Caco-2 (cell line): ENCODE measurements at regions not wholly inside any gene's neighbourhood (a gene's known extent, or its start where the extent isn't known, plus 50 kb on each side); places are given as distances from the start of the nearest gene placed in this dataset.

Experiments
- BruUV-seq: library from RNA; stranded (reverse); fragments of 400-500 nt; replicated peaks from 2 replicates; lab custom pipeline; 2021; lab: Mats Ljungman, UMichigan
- CTCF ChIA-PET: fragments of 300-600 bp; sonication (Branson Sonifier 250); formaldehyde crosslinking; loops from one replicate; lab custom pipeline; 2022; ENCODE audit warnings: antibody characterized with exemption; lab: Charles Lee
- POLR2A ChIA-PET: fragments of 300-600 bp; sonication (Branson Sonifier 250); formaldehyde crosslinking; loops from one replicate; lab custom pipeline; 2022; ENCODE audit warnings: antibody characterized with exemption; lab: Charles Lee
- DNase-seq, 2 experiments: peaks; one replicate each; pipeline versions ENCODE4 v3.0.0 to v3.0.0-alpha.2; 2020 to 2022
- H3K27me3 ChIP-seq: replicated peaks from 2 replicates; pipeline ENCODE4 v1.6.0; 2011; ENCODE audit warnings: low read length; ENCODE audit not compliant: control insufficient read depth, insufficient read depth
- H3K36me3 ChIP-seq: 2 replicates; pipeline ENCODE4 v1.5.1; 2011; ENCODE audit warnings: low read length; ENCODE audit not compliant: control insufficient read depth, insufficient read depth
- H3K4me1 ChIP-seq: fragments of 250-450 bp; sonication (Bioruptor Pico); 2 replicates; pipeline ENCODE4 v1.5.1; 2020; ENCODE audit warnings: mild to moderate bottlenecking
- H3K4me3 ChIP-seq: 2 replicates; pipeline ENCODE4 v1.5.1; 2011; ENCODE audit warnings: low read depth, mild to moderate bottlenecking, control low read depth, low read length
- H3K9me3 ChIP-seq: fragments of 250-450 bp; sonication (Bioruptor Pico); 2 replicates; pipeline ENCODE4 v1.5.1; 2020; ENCODE audit warnings: mild to moderate bottlenecking, moderate library complexity
- H3K27ac Mint-ChIP-seq: one replicate; pipeline ENCODE4 v1.8.0; 2022; ENCODE audit warnings: mixed read lengths; ENCODE audit not compliant: unreplicated experiment
- H3K27me3 Mint-ChIP-seq: one replicate; pipeline ENCODE4 v1.8.0; 2022; ENCODE audit warnings: mixed read lengths; ENCODE audit not compliant: insufficient read depth, unreplicated experiment
- H3K36me3 Mint-ChIP-seq: one replicate; pipeline ENCODE4 v1.8.0; 2022; ENCODE audit warnings: mild to moderate bottlenecking, mixed read lengths; ENCODE audit not compliant: insufficient read depth, unreplicated experiment
- H3K4me1 Mint-ChIP-seq: one replicate; pipeline ENCODE4 v1.8.0; 2022; ENCODE audit warnings: low read depth, mixed read lengths; ENCODE audit not compliant: unreplicated experiment
- H3K4me3 Mint-ChIP-seq: one replicate; pipeline ENCODE4 v1.8.0; 2022; ENCODE audit warnings: mild to moderate bottlenecking, moderate library complexity, mixed read lengths; ENCODE audit not compliant: unreplicated experiment
- H3K9me3 Mint-ChIP-seq: one replicate; pipeline ENCODE4 v1.8.0; 2022; ENCODE audit warnings: mixed read lengths; ENCODE audit not compliant: unreplicated experiment
- intact Hi-C: fragments of 100-400 bp; cut with micrococcal nuclease; formaldehyde crosslinking; loops from one replicate; pipeline ENCODE4 v1.10.0; 2022; ENCODE audit not compliant: unreplicated experiment
- TF ChIP-seq, protein P1 (sequence below), 2 experiments: fragments of 200-600 bp in 1 of 2; IDR thresholded peaks; 1 replicate in 1 of 2; 2 replicates in 1 of 2; pipeline versions ENCODE4 v1.5.1 to v1.8.0; 2011 to 2022; ENCODE audit warnings: antibody characterized with exemption in 1 of 2, control low read depth in 1 of 2, inconsistent platforms in 1 of 2, low read depth in 1 of 2, low read length in 1 of 2, mild to moderate bottlenecking in 1 of 2, moderate library complexity in 1 of 2; ENCODE audit not compliant: insufficient read depth in 1 of 2, severe bottlenecking in 1 of 2, unreplicated experiment in 1 of 2

GRCh38 chr4:53863736-53864365, 200.6 kb downstream of the CHIC2 start:
- Mint-ChIP-seq H3K9me3 (peaks cover 19% of the 10 kb centered on the region), H3K4me3 (no peak overlapping the region), H3K27ac (no peak overlapping the region), H3K27me3 (no peaks in the 10 kb centered on the region), H3K4me1 (no peaks in the 10 kb centered on the region), H3K36me3 (no peaks in the 10 kb centered on the region)
- TF ChIP-seq, protein P1, sequence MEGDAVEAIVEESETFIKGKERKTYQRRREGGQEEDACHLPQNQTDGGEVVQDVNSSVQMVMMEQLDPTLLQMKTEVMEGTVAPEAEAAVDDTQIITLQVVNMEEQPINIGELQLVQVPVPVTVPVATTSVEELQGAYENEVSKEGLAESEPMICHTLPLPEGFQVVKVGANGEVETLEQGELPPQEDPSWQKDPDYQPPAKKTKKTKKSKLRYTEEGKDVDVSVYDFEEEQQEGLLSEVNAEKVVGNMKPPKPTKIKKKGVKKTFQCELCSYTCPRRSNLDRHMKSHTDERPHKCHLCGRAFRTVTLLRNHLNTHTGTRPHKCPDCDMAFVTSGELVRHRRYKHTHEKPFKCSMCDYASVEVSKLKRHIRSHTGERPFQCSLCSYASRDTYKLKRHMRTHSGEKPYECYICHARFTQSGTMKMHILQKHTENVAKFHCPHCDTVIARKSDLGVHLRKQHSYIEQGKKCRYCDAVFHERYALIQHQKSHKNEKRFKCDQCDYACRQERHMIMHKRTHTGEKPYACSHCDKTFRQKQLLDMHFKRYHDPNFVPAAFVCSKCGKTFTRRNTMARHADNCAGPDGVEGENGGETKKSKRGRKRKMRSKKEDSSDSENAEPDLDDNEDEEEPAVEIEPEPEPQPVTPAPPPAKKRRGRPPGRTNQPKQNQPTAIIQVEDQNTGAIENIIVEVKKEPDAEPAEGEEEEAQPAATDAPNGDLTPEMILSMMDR (IDR thresholded peaks at IDR 0.05; ENCODE audit: insufficient read depth in 1 of 2, low read depth in 1 of 2, low read length in 1 of 2, severe bottlenecking in 1 of 2, unreplicated experiment in 1 of 2): no peak
- BruUV-seq: no TSS peak
- ChIA-PET CTCF (no interaction called here), POLR2A (interaction anchor here (0.5 kb wide), 1 partner anchor 750 kb away, joined by 3 read pairs; no protein-coding TSS in a partner anchor)
- DNase-seq: no peak
- H3K4me1 ChIP-seq: peaks cover 9% of the 10 kb centered on the region; the same call in 1 of the 2 replicates
- no peaks in the 10 kb centered on the region for H3K36me3 ChIP-seq
- H3K27me3 ChIP-seq: no peaks in the 10 kb centered on the region
- intact Hi-C loops: no loop called here
- H3K4me3 ChIP-seq: no peak overlapping the region
- H3K9me3 ChIP-seq: no peaks in the 10 kb centered on the region

- no peaks in the 10 kb centered on the region for H3K36me3 Mint-ChIP-seq
- ChIA-PET CTCF (no interaction called here), POLR2A (no interaction called here)
- no TSS peak for BruUV-seq
- Histone ChIP-seq H3K27me3 (no peaks in the 10 kb centered on the region), H3K4me1 (peaks cover 9% of the 10 kb centered on the region; the same call in 1 of the 2 replicates), H3K4me3 (no peak overlapping the region), H3K9me3 (no peaks in the 10 kb centered on the region), H3K36me3 (no peaks in the 10 kb centered on the region)
- TF ChIP-seq, protein P1 (IDR thresholded peaks at IDR 0.05; ENCODE audit: insufficient read depth in 1 of 2, low read depth in 1 of 2, low read length in 1 of 2, severe bottlenecking in 1 of 2, unreplicated experiment in 1 of 2): no peak
- no peaks in the 10 kb centered on the region for H3K4me1 Mint-ChIP-seq
- intact Hi-C loops: no loop called here
- H3K9me3 Mint-ChIP-seq: peaks cover 19% of the 10 kb centered on the region
- no peak for DNase-seq
- no peak overlapping the region for H3K4me3 Mint-ChIP-seq
- H3K27me3 Mint-ChIP-seq: no peaks in the 10 kb centered on the region
- H3K27ac Mint-ChIP-seq: no peak overlapping the region
These were observed 201.2 kb downstream of the CHIC2 start for GRCh38 chr4:53863158-53863557.

- CTCF ChIA-PET: no interaction called here
These were observed 202.4 kb downstream of the CHIC2 start for GRCh38 chr4:53861856-53862610.

More at GRCh38 chr4:53861856-53862610, 202.4 kb downstream of the CHIC2 start:
- TF ChIP-seq, protein P1 (IDR thresholded peaks at IDR 0.05; ENCODE audit: insufficient read depth in 1 of 2, low read depth in 1 of 2, low read length in 1 of 2, severe bottlenecking in 1 of 2, unreplicated experiment in 1 of 2): no peak
- no TSS peak for BruUV-seq
- no peaks in the 10 kb centered on the region for H3K36me3 ChIP-seq
- intact Hi-C loops: no loop called here
- no peaks in the 10 kb centered on the region for H3K9me3 ChIP-seq
- peaks cover 9% of the 10 kb centered on the region; the same call in 1 of the 2 replicates for H3K4me1 ChIP-seq
- H3K27ac Mint-ChIP-seq: no peak overlapping the region
- no peaks in the 10 kb centered on the region for H3K4me1 Mint-ChIP-seq
- no peak overlapping the region for H3K4me3 Mint-ChIP-seq
- no peak for DNase-seq
- no peaks in the 10 kb centered on the region for H3K36me3 Mint-ChIP-seq
- H3K27me3 ChIP-seq: no peaks in the 10 kb centered on the region
- peaks cover 19% of the 10 kb centered on the region for H3K9me3 Mint-ChIP-seq
- POLR2A ChIA-PET: no interaction called here
- no peak overlapping the region for H3K4me3 ChIP-seq
- H3K27me3 Mint-ChIP-seq: no peaks in the 10 kb centered on the region
